Astrocyte (in vitro differentiated cells and primary cell): ENCODE measurements at regions not wholly inside any gene's neighbourhood (a gene's known extent, or its start where the extent isn't known, plus 50 kb on each side); places are given as distances from the start of the nearest gene placed in this dataset.

Experiments used
- EZH2 ChIP-seq: IDR thresholded peaks from 2 replicates; pipeline ENCODE4 v1.6.1; 2012; ENCODE audit warnings: mild to moderate bottlenecking, low read length, inconsistent platforms; ENCODE audit not compliant: insufficient read depth
- TF ChIP-seq, protein P1 (sequence below): IDR thresholded peaks from 2 replicates; pipeline ENCODE4 v1.5.1; 2011; ENCODE audit warnings: low read depth, mild to moderate bottlenecking, inconsistent platforms, low read length, moderate library complexity; ENCODE audit not compliant: insufficient read depth

DNA sequence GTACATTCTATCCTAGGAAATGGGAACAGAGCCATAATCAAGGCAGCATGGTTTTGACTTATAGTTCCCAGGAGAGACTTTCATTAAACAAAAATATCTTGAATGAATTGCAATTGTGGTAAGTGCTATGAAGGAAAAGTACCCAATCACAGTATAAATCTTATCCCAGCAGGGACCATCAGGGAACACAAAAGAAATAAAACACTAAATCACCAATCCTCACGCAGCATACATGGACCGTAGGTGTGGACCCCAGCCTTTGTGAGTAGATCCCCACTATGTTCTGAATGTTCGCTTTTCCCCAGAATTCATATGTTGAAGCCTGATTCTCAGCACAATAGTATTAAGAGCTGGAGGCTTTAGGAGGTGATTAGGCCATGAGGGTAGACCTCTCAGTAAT, 925.0 kb upstream of the RBFOX1 start:
- TF ChIP-seq, protein P1, sequence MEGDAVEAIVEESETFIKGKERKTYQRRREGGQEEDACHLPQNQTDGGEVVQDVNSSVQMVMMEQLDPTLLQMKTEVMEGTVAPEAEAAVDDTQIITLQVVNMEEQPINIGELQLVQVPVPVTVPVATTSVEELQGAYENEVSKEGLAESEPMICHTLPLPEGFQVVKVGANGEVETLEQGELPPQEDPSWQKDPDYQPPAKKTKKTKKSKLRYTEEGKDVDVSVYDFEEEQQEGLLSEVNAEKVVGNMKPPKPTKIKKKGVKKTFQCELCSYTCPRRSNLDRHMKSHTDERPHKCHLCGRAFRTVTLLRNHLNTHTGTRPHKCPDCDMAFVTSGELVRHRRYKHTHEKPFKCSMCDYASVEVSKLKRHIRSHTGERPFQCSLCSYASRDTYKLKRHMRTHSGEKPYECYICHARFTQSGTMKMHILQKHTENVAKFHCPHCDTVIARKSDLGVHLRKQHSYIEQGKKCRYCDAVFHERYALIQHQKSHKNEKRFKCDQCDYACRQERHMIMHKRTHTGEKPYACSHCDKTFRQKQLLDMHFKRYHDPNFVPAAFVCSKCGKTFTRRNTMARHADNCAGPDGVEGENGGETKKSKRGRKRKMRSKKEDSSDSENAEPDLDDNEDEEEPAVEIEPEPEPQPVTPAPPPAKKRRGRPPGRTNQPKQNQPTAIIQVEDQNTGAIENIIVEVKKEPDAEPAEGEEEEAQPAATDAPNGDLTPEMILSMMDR: no peak
- TF ChIP-seq EZH2: no peak
